EH (cell line): ENCODE measurements at regions not wholly inside any gene's neighbourhood (a gene's known extent, or its start where the extent isn't known, plus 50 kb on each side); places are given as distances from the start of the nearest gene placed in this dataset.
A peak's percentile ranks its signal among the peaks of the same experiment; 100 is the strongest.

Experiments
- DNase-seq: peaks from one replicate; pipeline ENCODE4 v3.0.0-alpha.2; 2015; ENCODE audit warnings: low read depth

DNA sequence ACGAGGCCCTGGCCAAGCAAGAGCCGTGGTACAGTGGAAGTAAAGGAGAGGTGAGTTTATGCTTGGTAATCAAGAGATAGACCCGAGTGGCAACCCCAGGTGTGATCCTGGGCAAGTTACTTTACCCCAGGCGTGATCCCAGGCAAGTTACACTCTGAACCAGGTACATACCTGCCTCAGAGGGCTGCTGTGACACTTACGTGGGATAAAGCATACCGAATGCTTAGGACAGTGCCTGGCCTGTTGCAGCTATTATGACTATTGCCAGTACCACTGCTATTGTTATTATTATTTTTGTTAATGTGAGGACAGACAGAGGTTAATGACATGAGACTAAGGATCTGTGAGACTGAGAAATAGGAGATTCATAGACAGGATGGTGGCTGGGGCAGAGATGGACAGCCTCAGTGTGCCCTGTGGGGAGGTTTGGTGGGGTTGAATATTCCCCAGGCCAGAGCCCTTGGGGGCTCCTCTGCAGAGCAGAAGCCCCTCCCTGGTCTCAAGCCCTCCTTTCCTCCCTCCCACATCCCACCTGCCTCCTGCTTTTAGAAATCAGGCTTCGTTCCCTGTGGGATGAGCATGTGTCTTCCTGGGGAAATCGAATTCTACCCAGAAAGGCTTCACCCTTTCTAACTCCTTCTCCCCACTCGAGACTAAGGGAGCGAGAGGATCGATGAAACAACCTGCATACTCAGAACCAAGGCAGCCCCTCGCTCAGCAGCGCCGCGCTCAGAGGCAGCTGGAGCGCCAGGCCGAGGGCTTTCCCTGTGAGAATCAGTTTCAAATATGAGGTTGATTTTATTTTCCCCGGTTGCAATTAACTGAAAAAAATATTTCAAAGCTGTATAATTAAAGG is 62.0 kb upstream of the SIX3 start:
- no peak for DNase-seq

- no peak for DNase-seq
Measured at GRCh38 chr2:44880125-44880483, 61.4 kb upstream of the SIX3 start.

- DNase-seq, result no peak
Measured at GRCh38 chr2:44881856-44882255, 59.6 kb upstream of the SIX3 start.

GRCh38 chr2:44883356-44883755 is 58.1 kb upstream of the SIX3 start:
- no peak for DNase-seq

DNA sequence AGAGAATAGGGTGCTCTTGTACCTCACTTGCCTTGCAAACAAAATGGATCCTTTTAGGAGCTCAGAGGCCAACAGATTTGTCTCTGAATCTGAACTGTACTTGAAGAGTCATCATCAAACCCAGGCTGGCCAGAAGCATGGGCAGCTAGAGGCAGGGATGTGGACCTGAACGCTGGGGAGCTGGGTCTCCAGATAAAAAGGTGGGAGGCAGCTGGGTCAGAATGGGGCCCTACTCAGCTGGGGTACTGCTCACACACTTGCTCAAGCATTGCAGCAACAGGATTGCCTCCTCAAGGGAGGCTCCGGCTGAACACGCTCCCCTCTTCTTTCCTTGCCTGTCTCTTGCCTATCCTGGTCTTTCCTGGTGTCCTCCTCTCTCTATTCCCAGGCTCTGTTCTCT is 57.3 kb upstream of the SIX3 start:
- no peak for DNase-seq

GRCh38 chr2:44884677-44885076 is 56.8 kb upstream of the SIX3 start:
- no peak for DNase-seq

GRCh38 chr2:44886414-44886813 is 55.1 kb upstream of the SIX3 start:
- peak; percentile 1 for DNase-seq

DNA sequence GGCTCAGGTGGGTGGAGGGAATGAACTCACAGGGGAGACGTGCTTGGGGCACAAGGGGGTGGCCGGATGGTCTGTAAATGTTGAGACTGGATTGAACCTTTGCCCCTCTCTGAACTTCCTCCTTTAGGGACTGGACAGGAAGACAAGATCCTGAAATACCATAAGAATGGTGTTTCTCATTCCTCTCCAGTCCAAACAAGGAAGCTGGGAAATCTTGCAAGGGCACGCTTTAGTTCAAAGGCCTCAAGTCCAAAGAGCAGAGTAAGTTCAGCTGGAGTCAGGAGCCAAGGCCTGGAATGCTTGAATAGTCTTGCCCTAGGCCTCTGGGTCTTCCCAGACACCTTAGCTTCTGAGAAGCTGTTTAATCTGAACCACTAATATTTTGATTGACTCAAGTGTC is 52.4 kb upstream of the SIX3 start:
- no peak for DNase-seq
